Left lobe of liver (tissue), 2 donors: ENCODE measurements at regions not wholly inside any gene's neighbourhood (a gene's known extent, or its start where the extent isn't known, plus 50 kb on each side); places are given as distances from the start of the nearest gene placed in this dataset.
A peak's percentile ranks its signal among the peaks of the same experiment; 100 is the strongest.
"Not testable (repeated sequence)": the region's sequence is repeated elsewhere in the genome, so short reads cannot be mapped to it uniquely, and the experiment has no call there.

Experiments
- ATAC-seq: fragments of 200-7000 bp; cut with Tn5 transposase; one replicate; pipeline ENCODE4 v1.9.1; 2020; ENCODE audit warnings: mild to moderate bottlenecking, moderate library complexity
- DNase-seq: peaks from one replicate; pipeline ENCODE4 v3.0.0-alpha.2; 2020; ENCODE audit warnings: low spot score
- donor health status: DM: no; HTN: no; CAD: no; lungs with moderate emphysema.
- donor health status: DM: no; HTN: yes; CAD: no.

- ATAC-seq, DNase-seq: not testable (repeated sequence)
Measured at GRCh38 chr16:10272250-10272854, 90.1 kb upstream of the GRIN2A start.

- ATAC-seq: peak; percentile 14
- not testable (repeated sequence) for DNase-seq
Measured at GRCh38 chr16:10275214-10275996, 93.2 kb upstream of the GRIN2A start.

DNA sequence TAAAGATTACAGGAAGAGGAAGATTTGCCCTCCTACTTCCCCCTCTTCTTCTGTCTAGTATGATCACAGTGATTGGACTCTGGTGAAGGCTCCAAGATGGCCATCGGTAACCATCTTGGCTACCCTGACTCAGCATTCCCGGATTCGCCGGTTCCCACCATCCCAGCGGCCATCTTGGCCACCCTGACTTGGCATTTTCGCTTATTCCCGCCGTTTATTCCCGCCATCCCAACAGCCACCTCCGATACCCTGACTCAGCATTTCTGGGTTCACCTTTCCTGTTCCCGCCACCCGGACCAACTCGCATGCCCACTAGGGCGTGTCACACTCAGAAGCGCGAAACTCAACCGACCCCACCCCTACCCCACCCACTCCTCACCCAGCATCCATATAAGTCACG is 95.4 kb upstream of the GRIN2A start:
- ATAC-seq (no peak), DNase-seq (no peak)

DNA sequence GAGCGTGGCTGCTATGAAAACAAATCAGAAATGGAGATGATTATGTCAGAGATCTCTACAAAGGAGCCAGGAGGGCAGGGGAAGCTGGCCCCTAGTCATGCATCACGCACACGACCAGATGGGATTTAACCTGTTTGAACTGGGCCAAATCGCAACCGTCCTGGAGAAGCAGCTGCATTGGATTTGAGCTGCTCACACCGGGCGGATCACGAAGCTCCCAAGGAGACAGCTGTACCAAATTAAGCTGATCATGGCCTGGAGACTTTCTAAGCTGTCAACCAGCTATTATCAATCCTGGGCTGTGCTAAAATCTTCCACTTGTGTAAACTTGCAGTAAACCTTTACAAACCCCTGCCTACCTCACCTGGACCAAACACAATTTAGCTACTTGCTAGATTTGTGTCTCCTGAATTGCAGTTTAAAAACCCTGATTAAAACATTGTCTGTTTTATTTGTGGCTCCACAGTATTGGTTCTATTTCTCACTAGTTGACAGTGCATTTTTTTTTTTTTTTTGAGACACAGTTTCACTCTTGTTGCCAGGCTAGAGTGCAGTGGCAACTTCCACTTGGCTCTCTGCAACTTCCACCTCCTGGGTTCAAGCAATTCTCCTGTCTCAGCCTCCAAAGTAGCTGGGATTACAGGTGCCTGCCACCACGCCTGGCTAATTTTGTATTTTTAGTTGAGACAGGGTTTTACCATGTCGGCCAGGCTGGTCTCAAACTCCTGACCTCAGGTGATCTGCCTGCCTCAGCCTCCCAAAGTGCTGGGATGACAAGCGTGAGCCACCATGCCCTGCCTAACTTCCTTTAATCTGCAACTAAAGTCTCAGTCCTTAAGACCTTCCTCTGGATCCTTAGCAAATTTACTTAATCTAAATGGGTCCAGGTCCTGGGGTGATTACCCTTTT is 98.3 kb upstream of the GRIN2A start:
- ATAC-seq: no peak
- no peak for DNase-seq

GRCh38 chr16:10282367-10282766 is 100.1 kb upstream of the GRIN2A start:
- ATAC-seq: no peak
- no peak for DNase-seq

DNA sequence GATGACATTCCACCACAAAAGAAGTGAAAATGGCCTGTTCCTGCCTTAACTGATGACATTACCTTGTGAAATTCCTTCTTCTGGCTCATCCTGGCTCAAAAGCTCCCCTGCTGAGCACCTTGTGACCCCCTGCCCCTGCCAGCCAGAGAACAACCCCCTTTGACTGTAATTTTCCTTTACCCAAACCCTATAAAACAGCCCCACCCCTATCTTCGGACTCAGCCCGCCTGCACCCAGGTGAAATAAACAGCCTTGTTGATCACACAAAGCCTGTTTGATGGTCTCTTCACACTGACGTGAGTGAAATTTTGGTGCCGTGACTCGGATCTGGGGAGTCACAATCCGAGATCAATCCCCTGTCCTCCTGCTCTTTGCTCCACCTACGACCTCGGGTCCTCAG is 101.0 kb upstream of the GRIN2A start:
- not testable (repeated sequence) for ATAC-seq, DNase-seq

DNA sequence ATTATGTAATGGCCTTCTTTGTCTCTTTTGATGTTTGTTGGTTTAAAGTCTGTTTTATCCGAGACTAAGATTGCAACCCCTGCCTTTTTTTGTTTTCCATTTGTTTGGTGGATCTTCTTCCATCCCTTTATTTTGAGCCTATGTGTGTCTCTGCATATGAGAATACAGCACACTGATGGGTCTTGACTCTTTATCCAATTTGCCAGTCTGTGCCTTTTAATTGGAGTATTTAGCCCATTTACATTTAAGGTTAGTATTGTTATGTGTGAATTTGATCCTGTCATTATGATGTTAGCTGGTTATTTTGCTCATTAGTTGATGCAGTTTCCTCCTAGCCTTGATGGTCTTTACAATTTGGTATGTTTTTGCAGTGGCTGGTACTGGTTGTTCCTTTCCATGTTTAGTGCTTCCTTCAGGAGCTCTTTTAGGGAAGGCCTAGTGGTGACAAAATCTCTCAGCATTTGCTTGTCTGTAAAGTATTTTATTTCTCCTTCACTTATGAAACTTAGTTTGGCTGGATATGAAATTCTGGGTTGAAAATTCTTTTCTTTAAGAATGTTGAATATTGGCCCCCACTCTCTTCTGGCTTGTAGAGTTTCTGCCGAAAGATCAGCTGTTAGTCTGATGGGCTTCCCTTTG is 95.3 kb upstream of the ATF7IP2 start:
- DNase-seq: not testable (repeated sequence)

GRCh38 chr16:10292197-10292596 is 93.7 kb upstream of the ATF7IP2 start:
- not testable (repeated sequence) for DNase-seq, ATAC-seq

More for the DNA sequence above, 95.3 kb upstream of the ATF7IP2 start:
- not testable (repeated sequence) for ATAC-seq

DNA sequence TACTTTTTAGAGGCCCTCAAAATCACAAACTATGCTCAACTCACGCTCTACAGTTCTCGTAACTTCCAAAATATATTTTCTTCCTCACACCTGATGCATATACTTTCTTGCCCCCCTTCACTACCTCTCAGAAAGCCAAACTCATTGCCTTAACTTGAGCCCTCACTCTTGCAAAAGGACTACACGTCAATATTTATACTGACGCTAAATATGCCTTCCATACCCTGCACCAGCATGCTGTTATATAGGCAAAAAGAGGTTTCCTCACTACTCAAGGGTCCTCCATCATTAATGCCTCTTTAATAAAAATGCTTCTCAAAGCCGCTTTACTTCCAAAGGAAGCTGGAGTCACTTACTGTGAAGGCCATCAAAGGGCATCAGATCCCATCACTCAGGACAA is 92.9 kb upstream of the ATF7IP2 start:
- not testable (repeated sequence) for DNase-seq, ATAC-seq

DNA sequence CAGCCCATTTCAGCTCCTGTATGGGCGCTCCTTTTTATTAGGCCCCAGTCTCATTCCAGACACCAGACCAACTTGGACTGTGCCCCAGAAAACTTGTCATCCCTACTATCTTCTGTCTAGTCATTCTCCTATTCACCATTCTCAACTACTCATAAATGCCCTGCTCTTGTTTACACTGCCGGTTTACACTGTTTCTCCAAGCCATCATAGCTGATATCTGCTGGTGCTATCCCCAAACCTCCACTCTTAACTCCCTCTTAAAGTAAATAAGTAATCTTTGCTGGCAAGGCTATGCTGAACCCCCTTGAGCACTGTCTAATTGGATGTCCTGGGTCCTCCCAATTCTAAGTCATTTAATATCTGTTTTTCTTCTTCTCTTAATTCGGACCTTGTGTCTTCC is 91.7 kb upstream of the ATF7IP2 start:
- DNase-seq, ATAC-seq: not testable (repeated sequence)

GRCh38 chr16:10296956-10297340 is 88.9 kb upstream of the ATF7IP2 start:
- DNase-seq (no peak), ATAC-seq (no peak)

GRCh38 chr16:10297341-10298006 is 88.4 kb upstream of the ATF7IP2 start:
- DNase-seq: no peak
- ATAC-seq: no peak

DNA sequence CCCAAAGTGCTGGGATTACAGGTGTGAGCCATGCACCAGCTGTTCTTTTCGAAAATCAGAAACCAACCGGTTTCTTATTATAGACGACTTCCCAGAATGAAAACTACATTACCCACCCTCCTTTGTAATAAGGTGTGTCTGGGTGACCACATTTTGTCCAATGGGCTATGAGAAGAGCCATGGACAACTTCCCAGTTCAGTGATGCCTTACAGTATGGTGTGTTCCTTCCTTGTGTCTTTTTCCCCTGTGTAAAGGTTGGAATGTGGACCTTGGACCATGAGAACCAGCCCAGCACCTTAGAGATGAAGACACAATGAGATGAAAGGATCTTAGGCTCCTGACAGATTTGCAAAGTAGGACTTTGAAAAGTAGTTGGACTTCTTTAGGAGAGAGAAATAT is 85.0 kb upstream of the ATF7IP2 start:
- DNase-seq (no peak), ATAC-seq (no peak)

GRCh38 chr16:10301547-10301946 is 84.3 kb upstream of the ATF7IP2 start:
- not testable (repeated sequence) for ATAC-seq, DNase-seq

- DNase-seq (no peak), ATAC-seq (no peak)
Measured at GRCh38 chr16:10305912-10306311, 79.9 kb upstream of the ATF7IP2 start.

DNA sequence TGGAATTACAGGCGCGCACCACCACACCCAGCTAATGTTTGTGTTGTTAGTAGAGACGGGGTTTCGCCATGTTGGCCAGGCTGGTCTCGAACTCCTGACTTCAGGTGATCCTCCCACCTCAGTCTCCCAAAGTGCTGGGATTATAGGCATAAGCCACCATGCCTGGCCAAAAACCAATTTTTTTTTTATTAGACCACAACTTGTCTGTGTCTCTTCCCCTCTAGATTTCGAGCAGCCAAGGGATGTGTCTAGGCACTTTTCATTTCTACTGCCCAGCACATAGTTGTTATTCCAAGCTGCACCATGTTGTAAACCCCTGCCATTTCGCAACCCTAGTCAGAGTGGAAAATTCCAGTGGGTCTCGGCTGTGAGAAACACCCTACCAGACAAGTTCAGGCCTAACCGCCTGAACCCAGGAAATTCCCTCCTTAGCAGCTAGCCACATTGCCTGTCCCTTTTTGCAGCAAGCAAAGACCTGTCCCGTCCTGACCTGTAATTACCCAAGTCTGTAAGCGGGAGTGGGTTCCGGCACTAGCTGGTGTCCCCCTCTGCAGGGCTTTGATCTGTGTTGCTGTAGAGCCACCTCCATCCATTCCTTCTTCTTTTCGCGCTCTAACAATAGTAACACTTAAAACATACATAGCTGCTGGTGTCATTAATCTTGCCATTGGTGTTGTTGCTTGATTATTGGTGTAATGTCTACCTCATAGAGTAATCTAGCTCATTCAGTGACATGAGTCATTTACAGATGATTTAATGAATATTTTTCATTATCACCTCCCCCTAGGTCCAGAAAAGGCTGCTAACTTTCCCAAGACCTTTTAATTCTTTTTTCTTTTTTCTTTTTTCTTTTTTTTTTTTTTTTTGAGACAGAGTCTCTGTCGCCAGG is 77.3 kb upstream of the ATF7IP2 start:
- ATAC-seq: no peak

GRCh38 chr16:10309271-10309932 is 76.5 kb upstream of the ATF7IP2 start:
- ATAC-seq (no peak), DNase-seq (no peak)

More for the DNA sequence above, 77.3 kb upstream of the ATF7IP2 start:
- DNase-seq: no peak

DNA sequence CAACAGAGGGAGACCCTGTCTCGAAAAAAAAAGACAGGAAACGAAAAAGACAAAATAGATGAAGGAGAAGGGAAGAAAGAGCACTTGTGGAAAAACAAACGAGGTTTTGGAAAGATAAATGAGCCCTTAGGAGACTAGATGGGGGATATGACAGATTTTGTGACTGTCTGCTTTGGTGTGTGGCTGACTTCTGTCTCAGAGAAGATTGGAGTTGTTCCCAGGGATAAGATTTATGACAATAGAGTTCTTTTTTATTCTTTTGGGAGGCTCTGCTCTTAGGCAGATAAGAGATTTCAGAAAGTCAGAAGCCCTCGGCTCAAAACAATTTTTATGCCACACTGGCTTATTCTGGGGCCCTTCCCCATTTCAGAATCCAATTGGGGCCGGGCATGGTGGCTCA is 73.9 kb upstream of the ATF7IP2 start:
- no peak for ATAC-seq
- DNase-seq: peak; percentile 16
